ENCODE measurements at regions not wholly inside any gene's neighbourhood (a gene's known extent, or its start where the extent isn't known, plus 50 kb on each side); places are given as distances from the start of the nearest gene placed in this dataset.
"Not testable (repeated sequence)": the region's sequence is repeated elsewhere in the genome, so short reads cannot be mapped to it uniquely, and the experiment has no call there.

DNA sequence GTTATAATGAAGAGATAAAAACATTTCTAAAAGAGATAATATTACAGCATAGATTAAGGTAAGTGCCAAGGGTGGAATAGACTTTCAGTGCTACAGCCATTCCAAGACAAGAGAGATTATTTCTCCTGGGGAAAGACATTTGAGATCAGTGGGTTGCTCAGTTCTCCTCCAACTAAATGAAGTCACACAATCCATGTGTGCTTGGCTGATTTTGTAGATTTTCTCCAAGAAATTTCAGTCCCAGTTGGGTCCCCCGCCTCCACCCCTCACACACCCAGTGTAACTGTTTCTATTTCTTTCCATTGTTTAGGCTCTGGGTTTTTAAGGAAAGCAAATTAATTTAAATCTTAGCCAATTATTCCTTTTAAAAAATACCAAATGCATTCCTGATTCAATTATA lies 50.5 kb upstream of the KIF2A start:
- H3K27me3 Mint-ChIP-seq; DNase-seq; H3K4me3 Mint-ChIP-seq; ATAC-seq (ENCODE audit: low read depth in 2 of 2); H3K36me3 Mint-ChIP-seq; H3K9me3 Mint-ChIP-seq: not testable (repeated sequence)
- Mint-ChIP-seq H3K27ac (peak overlapping the region in 2 of 6 donors; percentile 74 to 90), H3K4me1 (peaks cover 8 to 11% (median 10%) of the 10 kb centered on the region in 3 donors)

DNA sequence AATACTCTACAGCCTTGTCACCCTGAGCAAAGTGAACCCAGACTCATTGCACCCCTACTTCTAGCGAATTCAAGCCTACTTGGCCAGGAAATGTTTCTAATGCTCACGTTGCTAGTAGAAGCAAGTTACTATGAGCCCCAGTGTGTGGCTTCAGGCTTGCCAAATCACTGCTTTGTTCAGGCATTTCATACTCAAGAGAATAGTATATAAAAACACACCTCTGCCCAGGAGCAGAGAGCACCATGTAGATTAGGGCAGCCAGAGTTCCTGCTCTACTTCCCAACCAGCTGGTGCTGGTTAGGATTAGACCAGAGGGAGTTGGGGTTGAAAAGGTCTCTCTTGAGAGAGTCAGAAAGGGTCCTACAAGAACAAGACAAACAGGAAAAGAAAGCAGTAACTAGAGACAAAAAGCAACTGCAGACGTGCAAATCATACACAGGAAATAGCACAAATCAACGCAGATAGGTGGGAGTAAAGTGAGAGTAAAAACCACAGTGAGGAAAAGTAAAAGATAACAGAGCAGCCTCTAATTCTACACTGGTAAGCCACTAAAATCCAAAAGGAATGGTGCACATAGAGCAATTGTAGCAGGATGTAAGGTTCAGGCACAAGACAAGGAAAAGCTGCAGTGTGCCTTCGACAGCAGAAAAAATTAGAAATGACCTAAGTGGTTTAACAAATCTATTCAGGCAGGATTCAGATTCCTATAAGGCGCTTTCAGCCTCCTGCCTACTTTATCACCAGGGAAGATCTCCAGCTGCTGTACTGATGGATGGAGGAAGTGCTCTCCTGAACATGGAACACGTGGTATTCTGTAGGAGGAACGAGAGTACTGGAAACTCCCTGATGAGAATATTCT lies 49.6 kb upstream of the KIF2A start:
- H3K27ac Mint-ChIP-seq = peak overlapping the region in 5 of 6 donors; percentile 19 to 97 (median 74)
- H3K9me3 Mint-ChIP-seq = peaks cover 0 to 7% (median 0%) of the 10 kb centered on the region in 7 donors
- DNase-seq (no peak), ATAC-seq (ENCODE audit: low read depth in 2 of 2) (peak in 1 of 2 donors; percentile 53)
- H3K4me3 Mint-ChIP-seq = peak overlapping the region in 6 of 8 donors; percentile 0 to 91 (median 36)
- H3K27me3 Mint-ChIP-seq = no peaks in the 10 kb centered on the region
- peaks cover 8 to 11% (median 10%) of the 10 kb centered on the region in 3 donors for H3K4me1 Mint-ChIP-seq
- peaks cover 0 to 4% of the 10 kb centered on the region in 2 donors for H3K36me3 Mint-ChIP-seq

Measured in naive B cell (primary cell).